HG03442 (cell line): ENCODE measurements at regions not wholly inside any gene's neighbourhood (a gene's known extent, or its start where the extent isn't known, plus 50 kb on each side); places are given as distances from the start of the nearest gene placed in this dataset.
"Not testable (repeated sequence)": the region's sequence is repeated elsewhere in the genome, so short reads cannot be mapped to it uniquely, and the experiment has no call there.

Source experiments
- ATAC-seq: cut with Tn5 transposase; IDR thresholded peaks from one replicate; pipeline ENCODE4 v1.9.1; 2021; ENCODE audit warnings: mild to moderate bottlenecking, moderate library complexity; ENCODE audit not compliant: unreplicated experiment

DNA sequence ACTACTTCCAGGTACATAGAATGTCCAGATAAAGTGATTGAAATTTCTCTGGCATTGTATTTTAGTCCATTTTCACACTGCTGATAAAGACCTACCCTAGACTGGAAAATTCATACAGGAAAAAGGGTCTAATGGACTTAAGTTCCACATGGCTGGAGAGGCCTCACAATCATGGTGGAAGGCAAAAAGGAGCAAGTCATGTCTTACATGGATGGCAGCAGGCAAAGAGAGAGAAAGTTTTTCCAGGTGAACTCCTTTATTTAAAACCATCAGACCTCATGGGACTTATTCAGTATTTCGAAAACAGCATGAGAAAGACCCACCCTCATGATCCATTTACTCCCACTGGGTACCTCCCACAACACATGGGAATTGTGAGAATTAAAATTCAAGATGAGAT lies 1359.7 kb upstream of the RAG2 start:
- ATAC-seq: no peak

DNA sequence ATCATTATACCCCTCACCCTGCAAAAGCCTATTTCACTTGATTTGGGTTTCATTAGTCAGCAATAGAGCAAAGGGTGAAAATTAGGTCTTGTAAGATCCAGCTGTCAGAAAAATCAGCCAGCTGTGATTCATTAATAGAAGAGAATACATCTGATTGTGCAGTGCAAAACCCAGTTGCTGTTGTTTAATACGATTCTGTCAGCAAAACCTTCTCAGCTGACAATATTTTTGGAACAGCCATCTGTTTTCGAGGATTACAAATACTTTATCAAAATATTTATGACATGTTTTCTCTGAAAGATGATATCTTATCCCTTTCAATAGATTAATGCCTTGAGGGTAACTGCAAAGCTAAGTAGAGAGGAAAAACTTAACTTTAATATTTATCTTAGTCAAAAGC lies 1354.0 kb upstream of the RAG2 start:
- ATAC-seq: no peak

DNA sequence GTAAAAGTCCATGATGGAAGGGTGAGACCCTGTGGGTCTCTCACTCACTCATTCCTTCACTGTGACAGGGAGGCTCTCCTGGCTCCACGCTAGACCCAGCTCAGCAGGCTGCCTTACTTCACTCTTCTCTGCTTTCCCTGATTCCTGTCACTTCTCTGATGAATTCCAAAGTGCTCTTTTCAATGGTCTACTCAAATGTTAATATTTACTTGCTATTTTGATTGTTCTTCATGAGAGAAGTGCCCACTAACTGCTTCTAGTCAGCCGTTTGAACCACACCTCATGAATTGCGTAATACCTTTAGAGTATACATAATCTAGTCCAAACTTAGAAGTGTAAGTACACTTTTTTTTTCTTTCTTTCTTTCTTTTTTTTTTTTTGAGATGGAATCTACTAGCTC lies 1350.2 kb upstream of the RAG2 start:
- no peak for ATAC-seq

DNA sequence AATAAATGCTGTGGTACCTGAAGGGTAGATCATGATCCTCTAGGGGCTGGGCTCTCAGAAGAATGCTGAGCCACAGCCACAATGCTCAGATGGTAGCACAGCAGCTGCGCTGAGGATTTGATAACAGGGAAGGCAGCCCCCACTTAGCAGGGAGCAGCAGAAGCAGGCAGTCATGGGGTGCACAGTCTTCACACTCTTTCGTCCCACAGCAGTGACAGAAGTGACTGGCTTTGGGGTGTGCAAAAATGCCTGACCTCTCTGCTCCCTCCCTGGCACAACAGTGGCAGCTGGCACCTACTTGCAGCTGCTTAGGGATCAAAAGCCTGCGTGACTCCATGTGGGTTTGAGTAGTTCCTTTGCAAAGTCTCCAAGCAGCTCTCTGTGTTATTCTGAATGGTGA lies 1349.8 kb upstream of the RAG2 start:
- no peak for ATAC-seq

DNA sequence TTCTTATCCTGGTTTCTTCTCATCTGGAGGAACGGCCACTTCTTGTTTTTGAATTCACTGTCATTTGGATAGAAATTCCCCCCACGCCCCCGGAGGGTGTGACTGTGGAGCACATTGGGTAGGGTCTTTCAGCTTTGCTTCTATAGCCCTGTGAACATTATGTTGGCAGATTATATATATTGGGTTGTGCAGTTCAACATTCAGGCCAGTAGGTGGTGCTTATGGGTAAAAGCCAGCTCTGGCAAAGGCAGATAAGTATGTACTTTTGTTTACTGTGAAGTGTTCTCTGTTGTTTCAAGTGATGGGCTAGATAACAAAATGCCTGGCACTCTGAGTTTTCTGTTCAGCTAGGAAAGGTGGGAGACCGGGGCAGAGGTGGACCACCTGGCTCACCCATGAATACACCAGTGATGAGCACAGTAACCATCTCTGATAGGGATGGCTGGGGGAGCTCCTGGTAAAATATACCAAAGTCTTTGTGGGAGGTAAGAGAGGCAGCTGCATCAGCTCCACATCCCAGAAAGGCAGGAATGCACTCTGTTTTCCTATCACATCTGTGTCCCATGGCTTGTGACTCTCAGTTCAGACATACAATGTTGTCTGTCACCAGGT lies 1348.2 kb upstream of the RAG2 start:
- peak; percentile 70 for ATAC-seq

DNA sequence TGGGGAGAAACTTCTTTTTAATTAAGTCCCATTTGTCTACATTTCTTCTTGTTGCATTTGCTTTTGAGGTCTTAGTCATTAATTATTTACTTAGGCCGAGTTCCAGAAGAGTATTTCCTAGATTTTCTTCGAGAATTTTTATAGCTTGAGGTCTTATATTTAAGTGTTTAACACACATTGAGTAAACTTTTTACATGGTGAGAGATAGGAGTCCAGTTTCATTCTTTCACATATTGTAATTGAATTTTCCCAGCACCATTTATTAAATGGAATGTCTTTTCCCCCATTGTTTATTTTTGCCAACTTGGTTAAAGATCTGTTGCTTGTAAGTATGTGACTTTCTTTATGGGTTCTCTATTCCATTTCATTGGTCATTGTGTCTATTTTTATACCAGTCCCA lies 1344.0 kb upstream of the RAG2 start:
- no peak for ATAC-seq

DNA sequence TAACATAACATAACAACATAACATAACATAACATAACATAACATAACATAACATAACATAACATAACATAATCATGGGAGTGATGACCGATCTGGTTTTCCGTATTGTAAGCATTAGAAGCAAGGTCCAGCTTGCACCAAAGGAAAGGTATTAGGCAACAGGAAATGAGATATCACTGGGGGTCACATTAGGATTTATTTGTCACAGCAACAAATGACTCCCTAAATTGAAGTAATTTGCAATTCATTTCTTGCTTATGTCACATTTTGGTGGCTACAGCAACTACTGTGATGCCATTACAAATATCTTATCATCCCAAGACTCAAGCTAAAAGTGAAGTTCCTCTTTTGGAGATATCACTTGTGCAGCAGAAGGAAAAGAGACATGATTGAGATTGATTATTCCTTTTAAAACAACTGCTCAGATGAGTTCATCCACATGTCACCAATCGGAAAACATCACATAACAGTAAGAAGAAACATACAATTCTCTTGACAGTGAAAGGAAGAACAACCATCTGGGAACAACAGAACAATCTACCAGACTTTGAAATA lies 1331.1 kb upstream of the RAG2 start:
- ATAC-seq: no peak

DNA sequence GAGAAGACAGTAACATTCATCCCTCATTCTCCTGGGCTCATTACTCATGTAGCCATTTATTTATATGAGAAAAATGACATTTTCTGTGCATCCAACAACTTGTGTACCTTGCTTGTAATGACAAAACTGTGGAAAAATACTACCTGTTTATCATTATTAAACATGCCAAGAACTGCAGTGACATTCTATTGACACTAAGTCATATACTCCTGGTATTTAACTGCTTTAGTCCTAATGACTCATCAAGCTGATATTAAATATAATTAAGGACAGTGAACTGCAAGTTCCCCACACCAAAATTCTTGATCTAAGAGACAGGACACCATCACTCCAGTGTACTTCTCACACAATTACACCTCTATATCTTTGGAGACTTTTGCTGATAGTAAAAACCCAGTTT lies 1328.7 kb upstream of the RAG2 start:
- no peak for ATAC-seq

DNA sequence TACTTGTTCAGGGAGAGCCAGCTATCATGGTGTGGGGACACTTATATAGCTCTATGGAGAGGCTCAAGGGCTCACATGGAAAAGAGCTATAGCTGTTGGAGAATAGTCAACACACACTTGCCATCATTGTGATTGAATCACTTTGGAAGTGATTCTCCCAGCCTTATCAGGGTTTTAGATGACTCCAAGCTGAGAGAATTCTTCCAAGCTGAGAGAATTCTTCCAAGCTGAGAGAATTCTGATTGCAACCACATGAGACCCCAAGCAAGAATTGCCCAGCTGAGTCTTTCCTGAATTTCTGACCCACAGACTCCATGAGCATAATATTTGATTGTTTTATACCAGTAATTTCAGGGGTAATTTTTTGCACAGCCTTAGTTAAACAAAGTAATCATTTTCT lies 1318.3 kb upstream of the RAG2 start:
- ATAC-seq: no peak

DNA sequence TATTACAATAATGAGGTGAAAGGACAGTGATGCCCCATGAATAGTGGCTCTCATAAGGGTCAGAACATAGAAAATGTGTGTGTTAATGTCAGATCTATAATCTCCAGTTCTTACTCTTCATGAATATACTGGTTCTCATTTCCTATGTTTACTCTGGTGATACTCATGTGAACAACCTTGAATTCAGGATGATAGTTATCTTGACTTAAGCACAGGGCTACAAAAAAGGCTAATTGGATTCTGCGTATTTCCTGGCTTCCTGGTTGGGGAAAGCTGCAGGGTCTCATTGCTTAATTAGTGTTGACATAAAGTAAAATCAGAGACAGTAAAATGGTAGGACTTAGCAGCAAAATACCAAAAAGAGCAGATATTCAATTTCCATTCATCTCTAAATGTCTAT lies 1316.8 kb upstream of the RAG2 start:
- ATAC-seq: no peak

DNA sequence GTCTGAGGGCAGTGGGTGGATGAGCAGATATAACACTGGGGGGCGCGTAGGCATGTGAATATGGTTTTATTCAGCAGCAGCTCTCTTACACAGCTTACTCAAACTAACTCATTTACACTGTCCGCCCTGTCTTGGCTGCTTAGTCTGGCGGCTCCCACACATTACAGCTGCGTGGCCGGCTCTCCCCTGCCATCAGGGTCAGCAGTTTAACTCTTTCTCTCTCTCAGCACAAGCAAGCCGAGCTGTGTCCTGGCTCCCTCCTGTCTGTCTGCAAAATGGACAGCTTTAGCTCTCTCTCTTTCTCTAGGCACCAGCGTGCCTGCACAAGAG lies 1310.1 kb upstream of the RAG2 start:
- ATAC-seq: no peak

DNA sequence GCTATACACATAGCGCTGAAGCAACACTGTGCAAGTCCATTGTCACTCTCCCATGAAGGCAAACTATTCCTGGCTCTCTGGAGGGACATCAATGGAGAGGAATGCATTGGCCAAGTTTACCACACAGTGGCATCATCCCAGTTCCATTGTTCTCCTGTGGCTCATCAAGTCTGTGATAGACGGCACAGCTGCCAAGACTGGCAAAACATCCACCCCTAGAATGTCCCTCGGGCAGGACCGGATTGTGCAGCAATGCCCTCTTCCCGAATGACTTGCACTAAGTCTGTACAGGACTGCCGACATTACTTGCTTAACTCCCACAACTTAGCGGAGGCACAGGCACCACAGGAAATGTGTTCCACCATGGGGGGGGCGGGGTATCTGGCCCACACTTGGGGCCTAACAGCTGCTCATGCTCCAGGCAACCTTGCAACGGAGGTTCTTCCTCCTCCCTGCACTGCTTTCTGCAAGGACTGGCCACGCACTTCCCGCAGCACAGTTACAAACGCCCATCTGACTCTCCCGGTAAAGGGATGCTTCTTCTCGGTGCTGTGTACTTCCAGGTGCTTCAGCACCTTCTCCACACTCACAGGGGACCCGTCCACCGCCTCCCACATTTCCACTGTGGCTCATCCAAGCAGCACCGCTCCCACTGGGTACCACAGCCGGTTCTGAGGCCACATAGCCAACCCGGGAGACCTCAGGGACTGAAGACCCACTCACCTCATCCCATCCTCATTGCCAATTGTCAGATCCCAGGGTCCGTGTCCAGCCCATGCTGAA lies 1309.6 kb upstream of the RAG2 start:
- no peak for ATAC-seq

DNA sequence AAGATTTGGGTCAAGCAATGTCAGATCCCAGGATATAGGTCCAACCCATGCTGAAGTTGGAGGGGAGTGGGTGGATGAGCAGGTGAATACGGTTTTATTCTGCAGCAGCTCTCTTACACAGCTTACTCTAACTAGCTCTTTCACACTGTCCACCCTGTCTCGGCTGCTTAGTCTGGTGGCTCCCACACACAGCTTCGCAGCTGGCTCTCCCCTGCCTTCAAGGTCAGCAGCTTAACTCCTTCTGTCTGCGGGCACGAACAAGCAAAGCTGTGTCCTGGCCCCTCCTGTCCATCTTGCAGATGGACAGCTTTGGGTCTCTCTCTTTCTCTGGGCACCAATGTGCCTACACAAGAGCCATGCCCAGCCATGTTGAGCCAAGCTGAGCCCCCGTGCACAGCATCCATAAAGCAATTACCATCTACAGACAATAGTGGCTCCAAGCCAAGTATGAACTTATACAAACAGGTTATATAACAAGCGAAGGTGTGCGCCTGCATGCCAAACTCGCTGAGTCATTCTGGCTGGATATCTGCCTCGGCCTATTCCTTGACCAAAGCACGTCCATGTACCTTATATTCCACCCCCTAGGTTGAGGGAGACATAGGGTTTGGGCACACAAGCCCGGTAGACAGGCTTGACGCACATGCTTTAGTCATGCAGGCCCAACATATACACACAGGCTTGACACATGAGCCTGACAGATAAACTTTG lies 1307.8 kb upstream of the RAG2 start:
- no peak for ATAC-seq

DNA sequence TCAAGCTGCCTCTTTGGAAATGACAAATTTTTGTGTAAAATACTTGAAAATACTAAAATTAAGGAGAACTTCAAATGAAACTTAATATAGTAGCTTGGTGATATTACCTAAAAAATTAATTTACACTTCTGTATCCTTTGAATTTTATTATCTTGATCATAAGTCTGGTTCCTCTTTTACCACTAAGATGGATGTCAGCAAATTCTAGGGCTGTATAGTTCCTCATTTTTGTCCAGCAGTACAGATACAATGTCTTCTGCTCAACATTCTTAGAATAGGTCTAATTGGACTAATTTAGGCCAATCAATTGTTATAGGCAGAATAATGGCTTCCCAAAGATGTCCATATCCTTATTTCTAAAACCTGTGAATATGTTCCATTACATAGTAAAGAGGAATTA lies 1298.0 kb upstream of the RAG2 start:
- no peak for ATAC-seq

DNA sequence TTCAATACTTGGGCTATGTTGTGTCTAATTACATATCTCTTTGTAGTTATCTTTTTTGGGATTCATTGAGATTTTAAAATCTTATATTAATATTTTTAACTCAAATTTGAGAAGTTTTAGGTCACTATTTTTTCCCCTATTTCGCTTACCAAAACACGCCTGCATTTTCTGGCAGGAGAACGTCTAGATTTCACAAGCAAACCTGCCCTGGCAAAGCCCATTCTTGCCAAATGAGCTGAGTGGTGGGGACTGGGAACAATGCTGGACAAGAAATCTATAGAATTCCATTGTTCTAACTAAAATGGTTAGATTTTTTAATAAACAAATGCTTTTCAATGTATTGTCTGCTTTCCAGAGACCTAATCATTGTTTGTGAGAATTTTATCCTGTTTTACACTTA lies 1283.7 kb upstream of the RAG2 start:
- ATAC-seq: no peak

DNA sequence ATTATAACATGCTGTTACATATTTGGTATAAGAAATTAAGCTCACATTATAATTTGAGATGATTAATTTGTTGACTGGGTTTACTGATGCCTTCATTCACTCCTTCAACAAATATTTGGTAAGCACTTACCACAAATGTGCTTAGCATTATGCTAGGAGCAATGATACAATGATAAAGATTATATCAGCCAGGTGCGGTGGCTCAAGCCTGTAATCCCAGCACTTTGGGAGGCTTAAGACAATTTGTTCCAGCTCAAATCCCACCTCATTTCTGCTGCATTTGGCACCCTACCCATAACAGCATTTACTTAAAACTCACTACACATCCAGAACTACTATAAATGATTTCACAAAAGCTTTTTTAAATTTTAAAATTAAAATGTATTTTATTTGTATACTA lies 1263.6 kb upstream of the RAG2 start:
- ATAC-seq: no peak

DNA sequence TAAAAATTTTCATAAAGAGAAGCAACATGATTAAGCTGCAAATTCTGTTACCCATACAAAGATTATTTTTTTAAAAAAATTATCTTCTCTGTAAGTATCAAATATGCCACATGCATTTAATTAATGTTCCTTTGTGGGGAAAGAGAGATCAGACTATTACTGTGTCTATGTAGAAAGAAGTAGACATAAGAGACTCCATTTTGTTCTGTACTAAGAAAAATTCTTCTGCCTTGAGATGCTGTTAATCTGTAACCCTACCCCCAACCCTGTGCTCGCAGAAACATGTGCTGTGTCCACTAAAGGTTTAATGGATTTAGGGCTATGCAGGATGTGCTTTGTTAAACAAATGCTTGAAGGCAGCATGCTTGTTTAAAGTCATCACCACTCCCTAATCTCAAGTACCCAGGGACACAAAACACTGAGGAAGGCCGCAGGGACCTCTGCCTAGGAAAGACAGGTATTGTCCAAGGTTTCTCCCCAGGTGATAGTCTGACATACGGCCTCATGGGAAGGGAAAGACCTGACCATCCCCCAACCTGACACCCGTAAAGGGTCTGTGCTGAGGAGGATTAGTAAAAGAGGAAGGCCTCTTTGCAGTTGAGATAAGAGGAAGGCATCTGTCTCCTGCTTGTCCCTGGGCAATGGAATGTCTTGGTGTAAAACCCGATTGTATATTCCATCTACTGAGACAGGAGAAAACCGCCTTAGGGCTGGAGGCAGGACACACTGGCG lies 1260.9 kb upstream of the RAG2 start:
- not testable (repeated sequence) for ATAC-seq

DNA sequence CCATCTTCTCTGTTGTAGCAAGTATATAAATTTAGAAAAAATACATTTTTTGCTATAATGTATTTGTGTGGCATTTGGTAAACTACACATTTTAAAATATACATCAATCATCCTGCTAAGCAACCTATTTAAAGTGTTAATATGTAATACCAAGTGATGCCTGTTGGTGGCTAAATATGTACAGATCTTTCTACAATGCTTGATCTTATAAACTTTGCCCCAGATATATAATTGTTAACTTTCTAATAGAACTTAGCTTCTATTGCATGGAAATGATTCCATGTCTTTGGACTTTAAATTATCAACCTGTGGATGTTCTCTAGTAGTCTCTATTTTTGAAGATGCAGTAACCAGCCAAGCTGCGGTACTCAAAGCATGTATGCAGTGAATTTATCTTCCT lies 1260.4 kb upstream of the RAG2 start:
- ATAC-seq: no peak

DNA sequence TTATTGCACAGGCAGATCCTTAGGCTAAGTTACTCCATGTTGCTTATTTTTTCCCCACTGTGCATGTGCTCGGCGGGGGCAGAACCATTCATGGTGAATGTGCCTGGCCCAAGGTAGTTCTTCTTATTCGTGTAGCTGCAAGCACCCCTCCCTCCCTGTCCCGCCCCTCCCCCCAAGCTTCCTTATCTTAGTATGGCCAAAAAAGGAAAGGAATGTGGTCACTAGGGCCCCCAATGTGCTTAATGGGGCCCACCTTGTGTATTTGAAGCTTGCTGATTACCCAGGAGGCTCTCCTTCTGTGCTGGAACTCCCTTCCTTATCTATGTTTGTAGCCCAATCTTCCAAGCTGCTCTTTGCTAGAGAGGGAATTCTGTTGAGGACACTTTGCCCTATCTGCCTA lies 1259.7 kb upstream of the RAG2 start:
- ATAC-seq: no peak

DNA sequence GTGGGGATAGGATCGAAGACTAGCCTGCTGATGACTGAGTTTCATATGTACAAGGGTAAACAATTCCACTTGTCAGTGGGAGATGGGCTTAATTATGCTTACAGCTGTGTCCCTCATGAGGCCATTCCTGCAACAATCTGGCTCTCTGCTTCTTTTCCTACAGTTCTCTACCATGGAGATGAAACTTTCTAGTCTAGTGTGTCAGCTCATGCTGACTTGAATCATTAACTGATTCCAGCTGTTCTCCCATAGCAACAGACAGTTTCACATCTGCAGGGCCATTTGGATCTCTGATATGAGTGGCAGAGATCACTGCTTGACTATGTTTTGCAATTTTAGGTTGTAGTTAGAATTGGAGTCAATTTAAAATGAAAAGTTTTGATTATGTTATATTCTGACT lies 1251.7 kb upstream of the RAG2 start:
- no peak for ATAC-seq

DNA sequence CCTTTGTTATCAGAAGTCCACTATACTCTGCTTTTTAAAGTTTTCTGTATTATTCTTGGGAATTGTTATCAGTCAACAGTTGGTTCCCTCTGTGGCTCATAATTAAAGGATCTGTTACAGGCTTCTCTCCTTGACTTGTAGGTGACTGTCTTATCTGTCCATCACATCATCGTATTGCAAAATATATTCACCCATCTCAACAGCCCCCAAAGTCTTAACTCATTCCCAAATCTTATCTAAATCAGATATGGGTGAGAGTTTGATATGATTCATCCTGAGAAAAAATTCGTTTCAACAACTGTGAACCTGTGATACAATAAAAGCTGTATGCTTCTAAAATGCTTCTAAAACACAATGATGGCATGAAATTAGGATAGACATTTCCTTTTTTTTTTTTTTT lies 1245.6 kb upstream of the RAG2 start:
- no peak for ATAC-seq
